Smooth muscle cell (in vitro differentiated cells): ENCODE measurements at regions not wholly inside any gene's neighbourhood (a gene's known extent, or its start where the extent isn't known, plus 50 kb on each side); places are given as distances from the start of the nearest gene placed in this dataset.
A peak's percentile ranks its signal among the peaks of the same experiment; 100 is the strongest.

Experiments
- DNase-seq: peaks from one replicate; lab custom pipeline; 2025; ENCODE audit not compliant: unreplicated experiment; lab: John Stamatoyannopoulos, UW
- H2AFZ ChIP-seq: fragments of 200-600 bp; sonication (generic); 2 replicates; pipeline ENCODE4 v1.6.0; 2016; ENCODE audit warnings: antibody characterized with exemption, low read depth, mild to moderate bottlenecking
- H3F3A ChIP-seq: fragments of 200-600 bp; sonication (generic); 2 replicates; pipeline ENCODE4 v1.6.0; 2017; ENCODE audit warnings: antibody characterized with exemption, low read depth
- H3K27ac ChIP-seq: fragments of 200-600 bp; sonication (generic); 2 replicates; pipeline ENCODE4 v1.5.1; 2016; ENCODE audit warnings: low read depth, mild to moderate bottlenecking
- H3K27me3 ChIP-seq: fragments of 200-600 bp; sonication (generic); 2 replicates; pipeline ENCODE4 v1.6.1; 2016; ENCODE audit warnings: low read depth, mild to moderate bottlenecking
- H3K36me3 ChIP-seq: fragments of 200-600 bp; sonication (generic); 2 replicates; pipeline ENCODE4 v1.5.1; 2016; ENCODE audit warnings: low read depth
- H3K4me1 ChIP-seq: fragments of 200-600 bp; sonication (generic); 2 replicates; pipeline ENCODE4 v1.5.1; 2016; ENCODE audit warnings: low read depth
- H3K4me2 ChIP-seq: fragments of 200-600 bp; sonication (generic); 2 replicates; pipeline ENCODE4 v1.6.0; 2016; ENCODE audit warnings: mild to moderate bottlenecking
- H3K4me3 ChIP-seq: fragments of 200-600 bp; sonication (generic); 2 replicates; pipeline ENCODE4 v1.5.1; 2016; ENCODE audit warnings: mild to moderate bottlenecking
- H3K79me2 ChIP-seq: fragments of 200-600 bp; sonication (generic); 2 replicates; pipeline ENCODE4 v1.6.0; 2016; ENCODE audit warnings: low read depth, mild to moderate bottlenecking
- H3K9ac ChIP-seq: fragments of 200-600 bp; sonication (generic); 2 replicates; pipeline ENCODE4 v1.6.0; 2016; ENCODE audit warnings: low read depth
- H3K9me3 ChIP-seq: fragments of 200-600 bp; sonication (generic); replicated peaks from 2 replicates; pipeline ENCODE4 v1.5.1; 2016; ENCODE audit warnings: low read depth
- H4K20me1 ChIP-seq: fragments of 200-600 bp; sonication (generic); 2 replicates; pipeline ENCODE4 v1.6.0; 2016; ENCODE audit warnings: low read depth
- CTCF ChIP-seq: fragments of 200-600 bp; sonication (generic); IDR thresholded peaks from 2 replicates; pipeline ENCODE4 v1.5.1; 2017; ENCODE audit warnings: borderline replicate concordance, mild to moderate bottlenecking, antibody characterized with exemption; ENCODE audit not compliant: insufficient read depth, poor library complexity, severe bottlenecking
- WGBS: methylation state at CpG from one replicate; pipeline ENCODE4 v1.1.7; 2016; ENCODE audit warnings: low lambda C conversion rate; 5-methylcytosine and 5-hydroxymethylcytosine counted together

GRCh38 chr1:67947114-67947513 is 103.3 kb downstream of the DIRAS3 start:
- 91% methylated on average over 7 of the region's 7 CpGs for WGBS

GRCh38 chr1:67945733-67946374 is 104.6 kb downstream of the DIRAS3 start:
- H3K36me3 ChIP-seq: no peaks in the 10 kb centered on the region
- peak overlapping the region; percentile 72 for H3K27ac ChIP-seq
- whole genome bisulfite sequencing: 23% methylated on average over 7 of the region's 7 CpGs
- peak overlapping the region; percentile 77 for H3K4me2 ChIP-seq
- no peak for TF ChIP-seq CTCF
- H3K9me3 ChIP-seq: no peaks in the 10 kb centered on the region
- H3F3A ChIP-seq: peaks cover 31% of the 10 kb centered on the region
- peak overlapping the region; percentile 59 for H2AFZ ChIP-seq
- no peak for DNase-seq
- H3K9ac ChIP-seq: peak overlapping the region; percentile 2
- peaks cover 18% of the 10 kb centered on the region for H3K4me1 ChIP-seq
- H4K20me1 ChIP-seq: no peaks in the 10 kb centered on the region
- no peaks in the 10 kb centered on the region for H3K27me3 ChIP-seq
- no peaks in the 10 kb centered on the region for H3K79me2 ChIP-seq
- H3K4me3 ChIP-seq: no peak overlapping the region

More at GRCh38 chr1:67947114-67947513, 103.3 kb downstream of the DIRAS3 start:
- Histone ChIP-seq H3K4me3 (no peak overlapping the region), H3K36me3 (no peaks in the 10 kb centered on the region), H3K27me3 (no peaks in the 10 kb centered on the region), H3K4me1 (peaks cover 18% of the 10 kb centered on the region), H3K27ac (no peak overlapping the region), H3K9me3 (no peaks in the 10 kb centered on the region), H2AFZ (no peak overlapping the region), H3K79me2 (no peaks in the 10 kb centered on the region), H3K9ac (no peak overlapping the region), H3K4me2 (no peak overlapping the region), H3F3A (peaks cover 31% of the 10 kb centered on the region), H4K20me1 (no peaks in the 10 kb centered on the region)
- no peak for DNase-seq
- no peak for TF ChIP-seq CTCF

GRCh38 chr1:67942274-67942673 is 108.2 kb downstream of the DIRAS3 start:
- H3K4me2 ChIP-seq: no peak overlapping the region
- H2AFZ ChIP-seq: no peak overlapping the region

More at GRCh38 chr1:67942274-67942673, 108.2 kb downstream of the DIRAS3 start:
- peaks cover 15% of the 10 kb centered on the region for H3F3A ChIP-seq
- no peaks in the 10 kb centered on the region for H3K36me3 ChIP-seq
- H3K9ac ChIP-seq: no peak overlapping the region
- H3K79me2 ChIP-seq: no peaks in the 10 kb centered on the region
- no peak overlapping the region for H3K27ac ChIP-seq
- TF ChIP-seq CTCF: no peak
- DNase-seq: no peak
- peaks cover 12% of the 10 kb centered on the region for H3K4me1 ChIP-seq
- no peaks in the 10 kb centered on the region for H4K20me1 ChIP-seq
- H3K4me3 ChIP-seq: no peak overlapping the region
- H3K9me3 ChIP-seq: no peaks in the 10 kb centered on the region
- no peaks in the 10 kb centered on the region for H3K27me3 ChIP-seq
